ENCODE measurements at regions not wholly inside any gene's neighbourhood (a gene's known extent, or its start where the extent isn't known, plus 50 kb on each side); places are given as distances from the start of the nearest gene placed in this dataset.
"Not testable (repeated sequence)": the region's sequence is repeated elsewhere in the genome, so short reads cannot be mapped to it uniquely, and the experiment has no call there.

GRCh38 chr2:122244598-122245229 is 489.3 kb downstream of the TSN start:
- DNase-seq = no peak

- no peak for DNase-seq
Measured at GRCh38 chr2:122249673-122250072, 494.2 kb downstream of the TSN start.

DNA sequence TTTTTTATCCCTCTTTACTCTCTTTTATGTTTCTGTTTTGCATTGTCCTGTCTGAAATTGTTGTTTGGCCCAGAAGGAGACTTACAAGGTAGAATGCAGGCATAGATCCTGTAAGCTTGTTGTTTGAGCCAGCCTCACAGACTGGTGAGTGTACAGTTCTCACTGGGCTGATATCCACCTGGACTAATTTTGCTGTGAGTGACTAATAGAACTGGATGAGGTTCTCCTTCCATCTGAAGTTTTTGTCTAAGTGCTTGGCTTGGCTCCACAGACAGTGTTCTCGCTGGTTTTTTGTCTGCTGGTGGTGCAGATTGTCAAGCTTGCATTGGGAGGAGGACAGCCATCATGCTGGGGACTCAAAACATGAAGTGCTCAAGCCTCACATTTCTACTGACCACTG is 495.7 kb downstream of the TSN start:
- DNase-seq = no peak

GRCh38 chr2:122251566-122251965 is 496.1 kb downstream of the TSN start:
- no peak for DNase-seq

DNA sequence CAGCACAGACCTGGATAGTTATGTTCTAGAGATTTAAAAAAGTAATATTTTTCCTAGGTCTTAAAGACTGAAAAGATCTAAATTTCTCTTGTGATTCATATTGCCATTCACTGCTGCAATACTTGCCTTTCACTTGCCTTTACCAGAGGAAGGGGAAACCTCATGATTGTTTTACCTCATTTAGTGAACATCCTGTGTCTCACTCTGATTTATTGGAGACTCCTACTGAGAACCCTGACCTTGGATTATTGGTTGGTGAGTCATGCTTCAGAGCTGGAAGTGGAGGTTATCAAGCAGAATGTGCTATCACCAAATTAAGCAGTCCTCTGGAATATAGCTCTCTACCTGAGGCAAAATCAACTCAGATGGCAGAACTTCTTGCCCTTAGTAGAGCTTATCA is 500.5 kb downstream of the TSN start:
- DNase-seq = no peak

DNA sequence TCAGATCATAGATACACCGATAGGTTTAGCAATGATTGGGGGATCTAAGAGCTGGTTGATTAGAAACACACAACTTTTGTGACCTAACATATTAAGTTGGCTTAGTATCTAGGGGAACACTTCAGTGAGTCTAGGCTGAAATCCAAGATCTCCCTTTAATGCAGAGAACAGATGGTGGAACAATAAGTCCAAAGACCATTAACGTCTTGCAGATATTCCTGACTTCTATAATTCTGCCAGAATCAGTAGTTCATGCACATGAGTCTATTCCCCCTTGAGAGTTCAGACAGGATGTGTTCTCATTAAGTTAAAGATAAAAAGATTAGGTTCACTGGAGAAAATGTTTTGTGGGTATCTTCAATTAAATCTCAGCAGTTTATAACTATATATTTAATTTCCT is 506.5 kb downstream of the TSN start:
- no peak for DNase-seq

- DNase-seq = no peak
Measured at GRCh38 chr2:122263746-122264145, 508.3 kb downstream of the TSN start.

GRCh38 chr2:122266636-122267035 is 511.2 kb downstream of the TSN start:
- DNase-seq = no peak

DNA sequence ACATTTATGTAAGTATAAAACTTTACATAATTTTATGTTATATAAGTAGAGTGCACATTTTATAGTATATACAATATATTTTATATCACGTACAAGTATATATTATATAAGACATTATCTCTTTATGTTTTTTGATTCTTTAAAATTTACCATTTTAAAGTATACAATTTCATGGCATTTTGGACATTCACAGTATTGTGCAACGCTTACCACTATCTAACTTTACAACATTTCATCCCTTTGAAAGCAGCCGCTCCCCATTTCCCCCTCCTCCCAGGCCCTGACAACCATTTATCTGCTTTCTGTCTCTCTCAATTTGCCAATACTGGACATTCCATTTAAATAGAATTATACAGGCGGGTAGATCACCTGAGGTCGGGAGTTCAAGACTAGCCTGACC is 512.5 kb downstream of the TSN start:
- DNase-seq = no peak

DNA sequence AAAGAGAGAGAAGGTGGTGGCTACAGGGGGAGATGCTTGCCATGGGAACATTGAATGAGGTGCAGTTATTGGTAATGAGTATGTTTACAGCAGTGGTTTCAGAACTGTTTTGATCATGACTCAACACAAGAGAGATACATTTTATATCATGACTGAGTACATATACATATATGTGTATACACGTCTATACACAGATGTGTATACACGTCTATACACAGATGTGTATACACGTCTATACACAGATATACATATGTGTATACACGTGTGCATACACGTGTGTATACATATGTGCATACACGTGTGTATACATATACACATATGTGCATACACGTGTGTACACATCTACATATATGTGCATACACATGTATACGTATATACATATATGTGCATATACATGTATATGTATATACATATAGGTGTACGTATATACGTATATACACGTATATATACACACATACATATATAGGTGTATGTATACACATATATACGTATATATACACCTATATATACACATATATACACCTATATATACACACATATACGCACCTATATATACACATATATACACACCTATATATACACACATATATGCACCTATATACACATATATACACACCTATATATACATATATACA is 518.5 kb downstream of the TSN start:
- no peak for DNase-seq

DNA sequence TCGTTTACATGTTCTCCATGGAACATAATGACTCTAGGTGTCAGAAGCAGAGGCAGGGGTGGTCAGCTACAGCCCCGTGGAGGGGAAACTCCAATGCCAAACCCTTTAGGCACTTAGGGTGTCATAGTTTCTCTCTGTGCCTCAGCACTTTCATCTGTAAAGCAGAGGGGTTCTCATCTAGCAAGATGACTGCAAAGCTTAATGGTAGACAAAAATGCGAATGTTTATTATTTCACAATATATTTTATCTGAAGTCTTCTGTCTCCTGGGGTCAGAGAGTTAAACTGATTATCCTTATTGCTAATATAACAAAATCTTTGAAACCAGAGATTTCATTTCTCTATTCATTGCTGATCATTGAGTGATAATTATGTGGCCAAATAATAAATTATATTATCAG is 522.5 kb downstream of the TSN start:
- no peak for DNase-seq

DNA sequence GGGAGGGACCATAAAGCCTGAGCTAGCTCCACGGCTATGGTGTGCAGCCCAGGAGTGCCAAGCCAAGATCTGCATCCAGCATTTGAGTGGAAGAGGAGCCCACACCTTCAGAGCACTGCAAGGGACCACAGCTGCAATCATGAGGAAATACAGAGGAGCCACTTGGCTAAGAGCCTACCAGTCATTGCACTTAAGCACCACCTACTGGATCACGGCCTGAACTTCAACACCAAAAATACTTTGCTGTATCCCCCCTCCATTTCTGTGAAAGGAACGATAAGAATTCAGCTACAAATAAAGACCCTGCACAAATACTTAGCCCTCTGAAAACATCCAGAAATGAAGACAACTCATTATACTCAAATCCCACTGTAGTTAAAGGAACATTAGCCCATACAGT is 545.3 kb downstream of the TSN start:
- DNase-seq = no peak

- DNase-seq = no peak
Measured at GRCh38 chr2:122307763-122308162, 552.3 kb downstream of the TSN start.

- DNase-seq = no peak
Measured at GRCh38 chr2:122315306-122315705, 559.9 kb downstream of the TSN start.

DNA sequence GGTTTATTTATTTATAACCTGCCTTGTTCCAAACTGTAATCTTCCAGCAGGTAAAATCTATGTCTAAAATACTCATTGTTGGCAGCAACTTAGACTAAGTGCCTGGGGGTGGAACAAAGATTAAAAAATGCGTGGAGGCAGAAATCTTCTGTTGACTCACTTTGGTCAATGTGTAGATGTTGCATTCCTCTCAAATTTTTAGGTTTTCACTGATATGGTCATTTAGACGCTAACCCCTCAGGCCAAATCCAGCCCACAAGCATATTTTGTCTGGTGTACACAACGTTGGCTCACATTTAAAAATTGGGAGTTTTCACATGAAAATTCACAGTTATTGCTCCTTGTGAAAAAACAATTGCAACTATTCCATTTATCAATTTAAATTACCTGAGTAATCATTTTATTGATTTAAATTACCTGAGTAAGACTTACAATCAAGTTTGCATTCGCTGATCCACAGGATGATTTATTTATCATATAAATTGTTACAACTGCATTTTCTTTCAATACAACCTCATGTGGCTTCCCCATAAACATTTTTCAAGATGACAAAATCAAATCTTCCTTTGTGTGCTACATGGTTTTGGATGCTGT is 564.2 kb downstream of the TSN start:
- DNase-seq = no peak

GRCh38 chr2:122322815-122323214 is 567.4 kb downstream of the TSN start:
- no peak for DNase-seq

GRCh38 chr2:122323927-122324326 is 568.5 kb downstream of the TSN start:
- DNase-seq = no peak

DNA sequence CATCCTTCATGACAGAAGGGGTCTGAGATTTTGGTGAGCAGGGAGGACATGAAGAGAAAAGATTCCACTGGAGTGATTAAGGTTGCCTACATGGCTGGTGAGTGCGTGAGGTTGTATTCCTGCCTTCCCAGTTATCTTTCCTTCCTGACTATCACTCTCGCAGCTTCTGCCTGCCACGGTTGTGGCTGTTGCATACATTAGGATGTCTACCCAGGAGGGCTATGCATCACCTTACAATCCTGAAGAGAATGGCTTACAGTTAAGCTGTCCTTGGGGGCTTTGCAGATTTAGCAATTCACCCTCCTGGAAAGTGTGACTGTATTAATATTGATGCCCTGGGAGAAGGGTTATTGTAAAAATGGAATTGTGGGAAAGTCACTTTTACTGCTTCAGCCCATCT is 571.0 kb downstream of the TSN start:
- no peak for DNase-seq

DNA sequence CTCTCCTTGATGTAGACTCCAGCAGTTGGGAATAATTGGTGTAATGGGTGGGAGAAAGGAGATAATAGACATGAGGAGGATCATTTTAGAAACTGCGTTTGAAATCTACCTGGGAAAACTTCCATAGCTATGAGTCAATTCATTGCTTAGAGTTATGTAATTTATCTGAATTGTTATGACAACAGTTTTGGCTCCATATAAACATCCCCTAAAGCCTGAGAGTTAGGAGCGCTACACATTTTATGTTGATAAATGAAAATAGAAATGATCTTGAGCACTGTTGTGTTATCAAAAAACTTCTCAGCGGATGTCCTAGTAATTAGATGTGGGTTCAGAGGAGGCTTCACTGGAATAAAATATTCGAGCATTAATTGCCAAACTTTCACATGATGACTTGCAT is 573.4 kb downstream of the TSN start:
- no peak for DNase-seq

- DNase-seq = no peak
Measured at GRCh38 chr2:122329278-122329677, 573.8 kb downstream of the TSN start.

- DNase-seq = no peak
Measured at GRCh38 chr2:122333932-122334331, 578.5 kb downstream of the TSN start.

DNA sequence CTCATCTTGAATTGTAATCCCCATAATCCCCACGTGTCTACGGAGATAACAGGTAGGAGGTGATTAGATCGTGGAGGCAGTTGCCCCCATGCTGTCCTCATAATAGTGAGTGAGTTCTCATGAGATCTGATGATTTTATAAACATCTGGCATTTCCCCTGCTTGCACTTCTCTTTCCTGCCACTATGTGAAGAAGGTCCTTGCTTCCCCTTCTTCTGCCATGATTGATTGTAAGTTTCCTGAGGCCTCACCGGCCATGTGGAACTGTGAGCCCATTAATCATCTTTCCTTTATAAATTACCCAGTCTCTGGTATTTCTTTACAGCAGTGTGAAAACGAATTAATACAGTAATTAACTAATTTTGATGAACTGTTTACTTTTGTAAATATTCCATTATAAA is 582.5 kb downstream of the TSN start:
- DNase-seq = no peak

DNA sequence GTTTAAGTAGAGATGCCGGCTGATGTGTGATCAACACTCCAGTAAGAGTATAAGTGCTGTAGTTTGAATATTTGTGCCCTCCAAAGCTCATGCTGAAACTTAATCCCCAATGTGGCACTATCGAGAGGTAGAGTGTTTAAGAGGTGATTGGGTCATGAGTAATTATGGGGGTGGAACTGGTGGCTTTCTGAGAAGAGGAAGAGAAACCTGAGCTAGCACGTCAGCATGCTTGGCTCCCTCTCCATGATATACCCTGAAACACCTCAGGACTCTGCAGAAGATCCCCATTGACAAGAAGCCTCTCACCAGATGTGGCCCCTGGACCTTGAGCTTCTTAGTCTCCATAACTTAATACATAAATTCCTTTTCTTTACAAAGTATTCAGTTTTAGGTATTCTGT is 584.8 kb downstream of the TSN start:
- no peak for DNase-seq

- DNase-seq = no peak
Measured at GRCh38 chr2:122341007-122341406, 585.6 kb downstream of the TSN start.

DNA sequence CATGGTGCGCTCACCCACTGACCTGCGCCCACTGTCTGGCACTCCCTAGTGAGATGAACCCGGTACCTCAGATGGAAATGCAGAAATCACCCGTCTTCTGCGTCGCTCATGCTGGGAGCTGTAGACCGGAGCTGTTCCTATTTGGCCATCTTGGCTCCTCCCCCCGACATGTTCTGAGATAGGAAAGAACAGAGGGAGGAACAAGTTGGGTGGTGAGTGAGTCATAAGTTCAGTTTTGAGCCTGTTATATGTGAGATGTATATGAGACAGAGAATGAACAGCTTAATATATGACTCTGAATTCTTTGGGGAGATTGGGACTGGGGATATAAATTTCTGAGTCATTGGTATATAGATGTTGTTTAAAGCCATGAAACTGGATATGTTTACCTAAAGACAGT is 596.7 kb downstream of the TSN start:
- not testable (repeated sequence) for DNase-seq

All from activated CD4-positive, alpha-beta T cell treated with anti-CD3 and anti-CD28 coated beads, Interleukin-2, amount 50 U/mL, for 48 hours (primary cell).